Effector CD8-positive, alpha-beta T cell (primary cell): ENCODE measurements at regions not wholly inside any gene's neighbourhood (a gene's known extent, or its start where the extent isn't known, plus 50 kb on each side); places are given as distances from the start of the nearest gene placed in this dataset.
"Not testable (repeated sequence)": the region's sequence is repeated elsewhere in the genome, so short reads cannot be mapped to it uniquely, and the experiment has no call there.

Experiments used
- DNase-seq: peaks from one replicate; lab custom pipeline; 2025; lab: John Stamatoyannopoulos, UW

DNA sequence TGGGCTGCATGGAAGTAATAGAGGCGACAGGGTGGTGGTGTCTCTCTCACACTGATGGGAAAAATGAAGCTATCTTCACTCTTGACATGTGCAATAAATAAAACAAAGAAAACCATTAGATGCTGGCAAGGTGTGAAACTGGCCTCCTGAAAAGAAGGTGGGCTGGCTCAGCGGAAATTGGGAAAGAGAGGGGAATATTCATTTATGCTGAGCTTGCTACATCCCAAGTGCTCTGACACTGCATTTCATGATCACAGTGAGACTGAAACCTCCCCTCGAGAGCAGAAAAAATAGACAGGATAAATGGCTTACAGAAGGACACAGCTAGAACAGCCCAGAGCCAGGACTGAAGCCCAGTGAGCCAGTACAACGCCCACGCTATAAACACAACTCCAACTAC is 112.1 kb upstream of the SMLR1 start:
- no peak for DNase-seq

DNA sequence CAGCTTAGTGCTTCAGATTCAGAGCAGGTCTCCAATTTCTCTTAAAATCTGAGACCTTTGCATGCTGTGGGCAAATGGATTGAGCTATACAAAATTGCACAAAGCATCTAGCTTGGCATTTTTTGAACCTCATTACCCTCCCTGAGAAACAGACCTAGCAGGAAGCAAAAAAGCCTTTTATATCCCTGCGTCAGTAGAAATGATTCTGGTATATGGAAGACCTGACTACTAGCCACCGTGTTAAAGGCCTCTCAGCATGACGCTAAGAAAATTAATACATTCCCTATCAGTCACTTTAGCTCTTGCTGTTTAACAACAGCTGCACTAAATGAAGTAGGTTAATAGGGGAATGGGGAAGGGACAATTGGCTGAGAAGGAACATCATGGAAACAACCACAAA is 110.7 kb upstream of the SMLR1 start:
- DNase-seq = no peak

GRCh38 chr6:130717657-130718056 is 109.5 kb upstream of the SMLR1 start:
- DNase-seq = no peak

- no peak for DNase-seq
Observed at GRCh38 chr6:130720076-130720715, 107.0 kb upstream of the SMLR1 start.

- no peak for DNase-seq
Observed at GRCh38 chr6:130724089-130724488, 103.1 kb upstream of the SMLR1 start.

GRCh38 chr6:130725551-130725950 is 101.7 kb upstream of the SMLR1 start:
- DNase-seq = no peak

DNA sequence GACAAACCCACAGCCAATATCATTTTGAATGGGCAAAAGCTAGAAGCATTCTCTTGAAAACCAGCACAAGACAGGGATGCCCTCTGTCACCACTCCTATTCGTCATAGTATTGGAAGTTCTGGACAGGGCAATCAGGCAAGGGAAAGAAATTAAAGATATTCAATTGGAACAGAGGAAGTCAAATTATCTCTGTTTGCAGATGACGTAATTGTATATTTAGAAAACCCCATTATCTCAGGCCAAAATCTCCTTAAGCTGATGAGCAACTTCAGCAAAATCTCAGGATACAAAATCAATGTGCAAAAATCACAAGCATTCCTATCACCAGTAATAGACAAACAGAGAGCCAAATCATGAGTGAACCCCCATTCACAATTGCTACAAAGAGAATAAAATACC is 99.1 kb upstream of the SMLR1 start:
- DNase-seq = not testable (repeated sequence)

GRCh38 chr6:130730600-130730999 is 96.6 kb upstream of the SMLR1 start:
- DNase-seq = no peak

DNA sequence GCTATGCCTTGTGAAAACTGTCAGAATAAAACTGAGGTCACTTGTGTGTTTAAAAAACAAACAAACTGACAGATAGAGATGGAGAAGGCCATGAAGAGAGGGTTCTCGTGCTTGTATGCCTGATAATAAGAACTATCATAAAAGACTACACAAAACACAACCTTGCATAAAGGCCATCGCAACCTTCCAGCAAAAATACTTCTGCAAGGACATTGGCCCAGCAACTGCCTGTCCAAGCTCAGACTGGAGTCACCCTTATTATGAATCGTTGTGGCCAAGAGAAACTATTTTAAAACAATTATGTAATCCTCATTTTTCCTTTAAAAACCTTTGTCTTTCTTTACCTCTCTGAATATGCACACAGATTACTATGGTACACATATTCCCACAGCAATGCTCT is 93.0 kb upstream of the SMLR1 start:
- no peak for DNase-seq

DNA sequence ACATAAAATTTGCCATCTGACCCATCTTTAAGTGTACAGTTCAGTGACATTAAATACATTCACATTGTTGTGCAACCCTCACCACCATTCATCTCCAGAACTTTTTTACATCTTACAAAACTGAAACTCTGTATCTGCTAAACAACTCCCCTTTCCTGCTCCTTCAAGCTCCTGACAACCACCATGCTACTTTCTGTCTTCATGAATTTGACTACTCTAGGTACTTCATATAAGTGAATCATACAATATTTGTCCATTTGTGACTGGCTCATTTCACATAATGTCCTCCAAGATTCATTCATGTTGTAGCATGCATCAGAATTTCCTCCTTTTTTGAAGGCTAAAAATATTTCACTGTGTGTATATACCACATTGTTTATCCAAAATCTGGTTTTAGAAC is 86.9 kb upstream of the SMLR1 start:
- no peak for DNase-seq

DNA sequence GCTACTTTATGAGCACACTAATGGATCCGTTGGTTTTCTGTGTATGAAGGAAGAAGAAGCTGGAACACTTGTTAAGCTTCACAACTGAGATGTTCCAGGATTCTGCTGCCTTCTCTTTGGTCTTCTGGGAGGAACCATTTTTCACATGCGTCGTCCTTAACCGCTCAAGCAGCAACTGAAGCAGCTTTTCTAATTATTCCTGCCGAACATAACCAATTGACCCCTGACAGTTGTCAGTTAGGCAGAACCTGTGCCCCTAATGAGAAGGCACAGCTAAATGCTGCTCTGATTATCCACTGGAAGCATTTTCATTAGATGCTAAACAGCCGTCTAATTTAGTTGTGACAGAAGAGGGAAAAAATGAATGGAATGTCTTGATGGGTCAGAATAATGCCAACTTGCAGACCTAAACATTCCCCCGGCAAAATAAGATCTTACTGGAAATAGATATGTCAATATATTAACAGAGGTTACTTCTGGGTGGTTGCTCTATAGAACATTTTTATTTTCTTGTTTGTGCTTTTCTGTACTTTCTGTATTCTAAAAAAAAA is 85.0 kb upstream of the SMLR1 start:
- DNase-seq = no peak

DNA sequence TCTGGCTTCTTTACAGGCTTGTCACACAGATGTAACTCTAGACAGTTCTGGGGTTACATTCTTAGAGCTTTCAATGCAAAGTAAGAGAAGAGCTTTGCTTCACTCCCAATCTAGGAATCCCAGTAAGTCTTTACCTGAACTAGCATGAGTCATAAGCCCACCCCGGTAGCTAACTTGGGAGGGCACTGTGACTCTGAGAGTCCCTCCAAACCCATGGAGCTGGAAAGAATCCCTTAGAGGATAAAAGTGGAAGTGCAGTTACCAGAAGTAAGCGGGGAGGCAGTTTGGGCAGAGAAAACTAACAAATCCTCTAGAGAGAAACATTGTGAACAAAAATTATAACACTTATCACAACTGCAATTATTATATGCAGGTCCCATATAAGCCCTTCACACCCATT is 84.0 kb upstream of the SMLR1 start:
- DNase-seq = no peak

DNA sequence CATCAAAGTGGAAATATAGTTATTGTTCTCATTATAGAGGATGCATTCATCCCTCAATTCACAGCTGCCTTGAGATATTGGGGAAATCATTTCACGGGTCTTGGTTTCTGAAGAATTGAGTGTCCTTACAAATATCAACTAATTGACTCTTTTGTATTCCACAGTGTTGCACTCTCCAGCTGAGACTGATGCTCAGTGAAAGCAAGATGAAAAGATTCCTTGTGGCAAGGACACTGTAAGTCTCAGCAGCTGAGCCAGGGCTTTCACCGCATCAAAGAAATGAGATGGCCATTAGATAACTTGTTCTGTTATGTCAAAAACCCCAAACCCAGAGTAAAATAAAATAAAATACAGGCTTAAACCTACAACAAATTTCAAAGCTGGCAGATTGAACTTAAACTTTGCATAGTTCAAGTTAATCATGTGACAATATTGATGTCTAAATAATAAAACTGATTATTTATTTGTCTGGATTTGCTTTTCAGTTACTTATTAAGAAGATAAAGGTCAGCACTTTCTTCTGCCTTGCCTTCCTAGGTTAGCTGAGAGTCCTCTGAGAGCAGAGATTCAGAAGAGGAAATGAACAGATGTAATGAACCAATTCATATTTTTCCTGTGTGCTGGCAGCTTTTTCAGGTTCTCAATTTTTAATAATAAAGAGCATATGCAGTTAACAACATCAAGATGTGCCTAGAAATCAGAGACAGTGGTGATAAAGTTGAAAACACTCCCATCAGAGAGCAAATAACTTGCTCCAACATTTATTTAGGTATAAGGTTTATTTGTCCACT is 82.4 kb upstream of the SMLR1 start:
- no peak for DNase-seq

DNA sequence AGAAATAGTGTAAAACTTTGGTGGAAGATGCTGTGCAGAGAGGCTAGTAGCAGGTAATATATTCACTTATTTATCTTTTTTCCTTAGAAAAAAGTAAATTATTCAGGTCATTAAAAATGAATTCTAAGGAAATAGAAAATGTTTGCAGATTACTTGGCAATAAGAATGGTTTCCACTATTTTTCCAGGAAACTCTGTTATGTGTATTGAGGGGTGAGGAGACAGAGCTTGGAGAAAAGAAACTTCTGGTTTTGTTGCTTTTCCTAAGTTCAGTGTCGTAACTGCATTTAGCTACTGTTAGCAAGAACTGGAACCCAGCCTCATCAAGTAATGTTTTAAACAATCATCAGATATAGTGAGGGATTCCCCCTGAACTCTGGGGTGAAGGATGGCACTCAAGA is 79.2 kb upstream of the SMLR1 start:
- DNase-seq = no peak

DNA sequence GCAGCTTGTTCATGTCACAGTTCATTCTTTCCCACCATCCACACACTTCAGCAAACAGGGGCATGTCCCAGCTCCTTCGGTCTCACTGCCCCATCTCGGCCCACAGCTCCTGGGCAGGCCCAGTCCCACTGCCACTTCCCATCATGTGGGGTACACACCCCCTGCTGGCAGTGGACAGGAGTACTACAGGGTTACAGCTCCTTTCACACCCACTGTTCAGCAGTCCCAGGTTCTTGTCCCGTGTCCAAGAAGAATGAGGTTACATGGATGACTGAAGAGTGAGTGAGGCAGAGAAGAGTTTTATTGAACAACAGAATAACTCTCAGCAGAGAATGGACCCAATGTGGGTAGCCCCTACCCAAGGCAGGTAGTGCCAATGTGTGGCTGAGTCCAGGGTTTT is 77.8 kb upstream of the SMLR1 start:
- no peak for DNase-seq

DNA sequence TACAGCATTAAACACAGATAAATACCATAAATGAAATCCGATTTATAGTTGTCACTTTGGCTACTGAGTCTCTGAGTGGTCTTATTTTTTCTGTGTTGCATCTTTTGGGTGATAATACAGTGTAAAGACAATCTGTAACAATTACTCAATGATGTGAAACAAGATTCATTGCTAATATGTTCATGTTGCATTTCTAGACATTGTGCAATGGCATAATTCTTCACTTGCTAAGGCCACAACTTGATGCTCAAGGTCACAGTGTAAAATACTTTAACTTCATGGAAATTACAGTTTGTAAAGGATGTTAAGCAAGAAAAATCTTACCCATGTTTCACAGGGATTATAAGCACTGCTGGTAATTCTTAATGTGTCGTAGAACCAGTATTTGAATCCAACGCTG is 74.9 kb upstream of the SMLR1 start:
- no peak for DNase-seq

GRCh38 chr6:130754786-130755367 is 72.3 kb upstream of the SMLR1 start:
- no peak for DNase-seq

GRCh38 chr6:130755368-130756034 is 71.7 kb upstream of the SMLR1 start:
- no peak for DNase-seq

GRCh38 chr6:130756824-130757223 is 70.4 kb upstream of the SMLR1 start:
- no peak for DNase-seq

DNA sequence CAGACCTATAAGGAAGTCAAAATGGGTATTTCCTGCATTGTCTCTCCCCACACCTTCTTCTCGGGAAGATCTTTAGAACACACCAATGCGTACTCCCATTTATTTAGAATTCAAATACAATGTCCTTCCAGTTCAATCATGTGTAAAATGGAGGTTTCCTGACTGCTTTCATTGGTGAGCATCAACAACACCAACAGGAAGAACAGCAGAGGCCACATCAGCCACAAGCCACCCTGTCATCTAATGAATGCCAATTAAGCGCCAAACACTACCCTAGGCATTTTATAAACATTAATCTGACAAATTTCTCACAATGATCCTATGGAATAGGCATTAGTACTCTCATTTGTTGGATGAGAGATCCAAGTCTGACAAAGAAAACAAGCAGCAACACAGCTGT is 68.4 kb upstream of the SMLR1 start:
- no peak for DNase-seq

DNA sequence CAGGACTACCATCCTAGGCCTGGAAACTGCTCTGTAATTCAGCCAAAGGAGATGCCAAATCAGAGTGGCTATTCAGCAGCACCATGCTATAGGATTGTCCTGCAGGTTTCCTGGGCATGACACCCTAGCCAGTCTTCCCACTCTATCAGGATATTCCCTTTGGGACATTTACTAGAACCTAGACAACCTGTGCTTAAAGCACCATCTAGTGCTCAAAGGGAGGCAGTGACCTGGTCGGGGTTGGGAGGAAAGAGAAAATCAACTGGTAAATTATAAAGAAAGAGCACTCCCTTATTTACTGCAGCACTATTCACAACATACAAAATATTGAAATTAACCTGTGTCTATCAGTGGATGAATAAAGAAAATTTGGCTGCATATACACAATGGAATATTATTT is 67.2 kb upstream of the SMLR1 start:
- DNase-seq = no peak

DNA sequence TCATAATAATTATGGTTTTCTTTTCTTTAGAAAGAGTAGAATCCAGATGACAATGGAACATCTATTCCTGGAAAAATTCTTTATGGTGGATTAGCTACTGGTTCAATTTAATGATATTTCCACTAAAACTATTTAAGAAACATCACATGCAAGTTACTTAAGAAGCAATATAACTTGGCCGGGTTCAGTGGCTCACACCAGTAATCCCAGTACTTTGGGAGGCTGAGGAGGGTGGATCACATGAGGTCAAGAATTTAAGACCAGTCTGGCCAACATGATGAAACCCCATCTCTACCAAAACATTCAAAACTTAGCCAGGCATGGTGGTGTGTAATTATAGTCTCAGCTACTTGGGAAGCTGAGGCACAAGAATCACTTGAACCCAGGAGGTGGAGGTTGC is 65.9 kb upstream of the SMLR1 start:
- DNase-seq = no peak
